GM12873 (cell line): ENCODE measurements at regions not wholly inside any gene's neighbourhood (a gene's known extent, or its start where the extent isn't known, plus 50 kb on each side); places are given as distances from the start of the nearest gene placed in this dataset.

Source experiments
- CTCF ChIP-seq: IDR thresholded peaks from 2 replicates; pipeline ENCODE4 v1.5.1; 2012; ENCODE audit warnings: low read depth, mild to moderate bottlenecking, moderate library complexity, low read length, control low read depth; ENCODE audit not compliant: insufficient read depth; ENCODE audit errors: missing control alignments

- TF ChIP-seq CTCF: no peak
Measured at GRCh38 chr5:88607492-88607891, 275.5 kb downstream of the MEF2C start.

DNA sequence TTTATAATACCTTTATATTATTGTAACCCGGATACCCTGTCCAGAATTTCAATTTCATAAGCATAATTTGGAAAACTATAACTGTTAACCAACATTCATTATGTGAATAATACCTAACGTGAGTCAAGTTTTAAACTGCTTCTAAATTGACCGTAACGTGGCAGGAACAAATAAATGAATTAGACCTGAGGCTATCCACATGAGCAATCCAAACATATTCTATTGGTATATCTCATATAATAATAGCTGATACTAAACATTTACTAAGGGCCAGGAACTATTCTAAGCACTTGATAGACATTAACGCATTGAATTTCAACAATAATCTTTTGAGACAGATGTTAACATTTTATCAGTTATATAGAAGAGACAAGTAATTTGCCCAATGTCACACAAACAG is 276.4 kb downstream of the MEF2C start:
- no peak for TF ChIP-seq CTCF

- no peak for TF ChIP-seq CTCF
Measured at GRCh38 chr5:88606173-88606572, 276.8 kb downstream of the MEF2C start.

DNA sequence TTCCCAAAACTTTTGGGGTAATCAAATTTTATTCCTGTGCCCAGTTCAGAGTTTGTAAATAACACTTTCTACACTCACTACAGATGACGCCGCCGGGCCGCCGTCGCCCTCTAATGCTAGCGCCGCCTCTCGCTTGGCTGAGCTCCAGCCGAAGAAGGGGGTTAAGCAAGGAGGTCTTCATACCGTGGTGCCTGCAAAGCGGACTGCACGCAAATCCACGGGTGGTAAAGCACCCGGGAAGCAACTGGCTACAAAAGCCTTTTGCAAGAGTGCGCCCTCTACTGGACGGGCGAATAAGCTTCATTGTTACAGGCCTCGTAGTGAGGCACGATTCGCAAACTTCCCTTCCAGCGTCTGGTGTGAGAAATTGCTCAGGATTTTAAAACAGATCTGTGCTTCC is 280.4 kb downstream of the MEF2C start:
- peak; percentile 68 for TF ChIP-seq CTCF

DNA sequence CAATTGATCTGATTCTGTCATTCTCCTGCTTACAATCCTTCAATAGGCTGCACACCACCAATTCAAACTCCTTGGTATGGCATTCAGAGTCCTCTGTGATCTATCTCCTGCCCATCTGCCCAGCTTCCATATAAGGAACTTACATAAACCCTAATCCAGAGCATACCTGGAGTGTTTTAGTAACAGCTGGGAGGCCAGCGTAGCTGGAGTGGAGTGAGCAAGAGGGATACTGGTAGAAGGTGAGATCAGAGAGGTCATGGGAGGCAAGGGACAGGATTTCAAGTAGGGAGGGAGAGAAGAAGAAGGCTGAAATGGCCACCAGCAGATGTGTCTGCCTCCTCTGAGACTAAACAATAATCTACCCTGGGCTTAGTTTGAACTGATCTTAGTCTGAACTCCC is 288.5 kb downstream of the MEF2C start:
- no peak for TF ChIP-seq CTCF

DNA sequence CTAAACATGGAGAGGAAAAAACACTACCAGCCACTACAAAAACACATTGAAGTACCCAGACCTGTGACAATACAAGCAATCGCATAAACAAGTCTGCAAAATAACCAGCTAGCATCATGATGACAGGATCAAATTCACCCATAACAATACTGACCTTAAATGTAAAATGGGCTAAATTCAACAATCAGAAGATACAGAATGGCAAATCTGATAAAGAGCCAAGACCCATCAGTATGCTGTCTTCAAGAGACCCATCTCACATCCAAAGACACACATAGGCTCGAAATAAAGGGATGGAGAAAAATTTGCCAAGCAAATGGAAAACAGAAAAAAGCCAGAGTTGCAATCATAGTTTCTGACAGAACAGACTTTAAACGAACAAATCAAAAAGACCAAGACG is 294.4 kb downstream of the MEF2C start:
- no peak for TF ChIP-seq CTCF

DNA sequence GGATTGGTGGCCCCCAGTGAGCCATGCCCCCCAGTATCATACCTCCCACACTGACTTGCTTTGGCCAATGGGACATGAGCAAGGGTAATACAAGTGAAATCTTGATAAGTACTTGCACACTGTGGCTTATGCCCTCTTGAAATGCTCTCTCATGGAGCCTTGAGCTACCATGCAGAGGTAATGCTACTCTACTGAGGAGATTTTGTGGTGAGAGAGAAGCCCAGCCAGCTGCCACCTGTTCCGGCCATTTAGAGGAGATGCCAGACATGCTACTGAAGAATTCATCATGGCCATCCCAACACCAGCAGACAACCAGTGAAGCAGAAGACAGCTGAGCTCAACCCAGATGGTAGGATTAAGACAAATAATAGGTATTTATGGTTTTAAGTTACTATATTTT is 299.5 kb downstream of the MEF2C start:
- TF ChIP-seq CTCF: no peak

- TF ChIP-seq CTCF: no peak
Measured at GRCh38 chr5:88558366-88558765, 289.7 kb upstream of the TMEM161B start.
